BJ (cell line): ENCODE measurements at regions not wholly inside any gene's neighbourhood (a gene's known extent, or its start where the extent isn't known, plus 50 kb on each side); places are given as distances from the start of the nearest gene placed in this dataset.

Source experiments
- CTCF ChIA-PET: fragments of 350-600 bp; formaldehyde crosslinking; extraction: SDS; loops from one replicate; lab custom pipeline; 2021; ENCODE audit warnings: antibody characterized with exemption, inconsistent platforms; lab: Yijun Ruan, JAX
- POLR2A ChIA-PET: fragments of 300-600 bp; sonication (Branson Sonifier 250); formaldehyde crosslinking; extraction: SDS; loops from one replicate; lab custom pipeline; 2021; ENCODE audit warnings: antibody characterized with exemption; lab: Charles Lee
- DNase-seq: peaks from one replicate; pipeline ENCODE4 v3.0.0-alpha.2; 2011; ENCODE audit warnings: low read depth
- H3K27me3 ChIP-seq: 2 replicates; pipeline ENCODE4 v1.6.0; 2011; ENCODE audit warnings: low read length; ENCODE audit not compliant: control insufficient read depth, insufficient read depth
- H3K36me3 ChIP-seq: 2 replicates; pipeline ENCODE4 v1.5.1; 2011; ENCODE audit warnings: low read length; ENCODE audit not compliant: control insufficient read depth, insufficient read depth
- H3K4me3 ChIP-seq: 2 replicates; pipeline ENCODE4 v1.5.1; 2011; ENCODE audit warnings: low read depth, mild to moderate bottlenecking, control low read depth, low read length
- CTCF ChIP-seq: IDR thresholded peaks from 2 replicates; pipeline ENCODE4 v1.5.1; 2011; ENCODE audit warnings: low read depth, mild to moderate bottlenecking, control low read depth, inconsistent platforms, low read length, moderate library complexity; ENCODE audit not compliant: insufficient read depth

- no peak for DNase-seq
- ChIA-PET POLR2A (no interaction called here), CTCF (no interaction called here)
- no peak for TF ChIP-seq CTCF
- no peaks in the 10 kb centered on the region for H3K27me3 ChIP-seq
- peak overlapping the region; percentile 9; the same call in 1 of the 2 replicates for H3K4me3 ChIP-seq
- no peaks in the 10 kb centered on the region for H3K36me3 ChIP-seq
Measured at GRCh38 chr18:75915941-75916623, 488.6 kb upstream of the SMIM21 start.

- CTCF ChIA-PET = no interaction called here
- Histone ChIP-seq H3K4me3 (no peak overlapping the region), H3K36me3 (no peaks in the 10 kb centered on the region), H3K27me3 (no peaks in the 10 kb centered on the region)
- POLR2A ChIA-PET = no interaction called here
- no peak for DNase-seq
- TF ChIP-seq CTCF = no peak
Measured at GRCh38 chr18:75912829-75913228, 485.3 kb upstream of the SMIM21 start.

- TF ChIP-seq CTCF = no peak
- no peak for DNase-seq
- H3K36me3 ChIP-seq = no peaks in the 10 kb centered on the region
Measured at GRCh38 chr18:75904416-75904815, 476.9 kb upstream of the SMIM21 start.

GRCh38 chr18:75898651-75899050, 471.1 kb upstream of the SMIM21 start:
- H3K4me3 ChIP-seq = no peak overlapping the region
- DNase-seq = no peak
- ChIA-PET POLR2A (no interaction called here), CTCF (interaction anchor here (1.2 kb wide), 1 partner anchor 9 kb away, joined by 3 read pairs; no protein-coding TSS in a partner anchor)
- H3K36me3 ChIP-seq = no peaks in the 10 kb centered on the region
- no peak for TF ChIP-seq CTCF
- no peaks in the 10 kb centered on the region for H3K27me3 ChIP-seq

More at GRCh38 chr18:75904416-75904815, 476.9 kb upstream of the SMIM21 start:
- H3K27me3 ChIP-seq = no peaks in the 10 kb centered on the region
- POLR2A ChIA-PET = no interaction called here
- H3K4me3 ChIP-seq = no peak overlapping the region
- CTCF ChIA-PET = no interaction called here

GRCh38 chr18:75897386-75897785, 469.9 kb upstream of the SMIM21 start:
- CTCF ChIA-PET = no interaction called here

More at GRCh38 chr18:75897386-75897785, 469.9 kb upstream of the SMIM21 start:
- Histone ChIP-seq H3K27me3 (no peaks in the 10 kb centered on the region), H3K4me3 (no peak overlapping the region), H3K36me3 (no peaks in the 10 kb centered on the region)
- no peak for DNase-seq
- TF ChIP-seq CTCF = no peak
- POLR2A ChIA-PET = no interaction called here
